ENCODE measurements at regions not wholly inside any gene's neighbourhood (a gene's known extent, or its start where the extent isn't known, plus 50 kb on each side); places are given as distances from the start of the nearest gene placed in this dataset.

- TF ChIP-seq IRF2 (CRISPR knock-in tag; IDR thresholded peaks at IDR 0.05; ENCODE audit: borderline replicate concordance, low read depth): no peak
- TF ChIP-seq CTCF (IDR thresholded peaks at IDR 0.05): no peak
- no peak for TF ChIP-seq ZNF121 (CRISPR knock-in tag; IDR thresholded peaks at IDR 0.05)
- TF ChIP-seq NFYB (CRISPR knock-in tag; conservative IDR thresholded peaks at IDR 0.05; ENCODE audit: low read depth): no peak
- no peak for TF ChIP-seq NR3C1 (CRISPR knock-in tag; conservative IDR thresholded peaks at IDR 0.05; ENCODE audit: low read depth)
- no peak for TF ChIP-seq NR2C2 (CRISPR knock-in tag; IDR thresholded peaks at IDR 0.05)
Measured at GRCh38 chr20:40476461-40476860, 212.6 kb downstream of the MAFB start.

All from WTC11 (cell line).